ENCODE measurements at regions not wholly inside any gene's neighbourhood (a gene's known extent, or its start where the extent isn't known, plus 50 kb on each side); places are given as distances from the start of the nearest gene placed in this dataset.

DNA sequence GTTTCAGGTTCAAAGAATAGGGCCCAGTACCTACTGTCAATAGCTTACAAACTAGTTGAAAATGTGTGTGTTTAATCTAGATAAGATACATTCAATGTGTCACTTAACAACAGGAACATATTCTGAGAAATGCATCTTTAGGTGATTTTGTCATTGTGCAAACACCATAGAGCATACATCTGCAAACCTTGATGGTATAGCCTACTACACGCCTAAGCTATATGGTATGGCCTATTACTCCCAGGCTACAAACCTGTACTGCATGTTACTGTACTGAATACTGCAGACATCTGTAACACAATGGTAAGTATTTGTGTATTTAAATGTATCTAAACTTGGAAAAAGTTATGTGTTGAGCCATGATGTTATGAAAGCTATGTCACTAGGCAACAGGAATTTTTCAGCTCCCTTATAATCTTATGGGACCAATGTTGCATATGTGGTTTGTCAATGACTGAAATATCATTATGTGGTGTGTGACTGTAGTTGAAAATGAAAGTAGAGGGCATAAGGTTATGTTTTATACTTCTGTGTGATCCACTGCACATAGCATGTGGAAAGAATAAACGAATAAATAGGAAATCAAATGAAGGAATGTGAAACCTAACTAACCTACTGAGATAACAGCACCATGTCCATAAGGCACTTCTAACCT lies 129.0 kb upstream of the CAMK1G start:
- DNase-seq = no peak

DNA sequence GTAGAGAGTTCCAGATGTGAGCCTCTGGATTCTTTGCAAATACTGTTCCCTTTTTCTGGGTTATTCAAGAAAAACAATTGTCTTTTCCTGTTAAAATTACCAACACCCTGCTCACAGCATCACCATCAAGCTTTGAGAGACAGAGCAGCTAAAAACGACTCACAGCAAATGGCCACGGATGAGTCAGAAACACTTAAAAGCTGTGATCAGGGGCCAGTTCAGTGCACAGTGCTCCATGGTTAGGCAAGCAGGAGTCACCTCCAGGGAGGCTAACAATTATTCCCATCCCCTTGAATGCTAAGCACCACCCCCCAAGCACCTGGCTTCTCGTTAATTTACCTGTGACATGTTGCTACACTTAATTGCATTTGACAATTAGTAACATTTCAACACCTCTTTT lies 128.4 kb upstream of the CAMK1G start:
- DNase-seq = peak; percentile 90

DNA sequence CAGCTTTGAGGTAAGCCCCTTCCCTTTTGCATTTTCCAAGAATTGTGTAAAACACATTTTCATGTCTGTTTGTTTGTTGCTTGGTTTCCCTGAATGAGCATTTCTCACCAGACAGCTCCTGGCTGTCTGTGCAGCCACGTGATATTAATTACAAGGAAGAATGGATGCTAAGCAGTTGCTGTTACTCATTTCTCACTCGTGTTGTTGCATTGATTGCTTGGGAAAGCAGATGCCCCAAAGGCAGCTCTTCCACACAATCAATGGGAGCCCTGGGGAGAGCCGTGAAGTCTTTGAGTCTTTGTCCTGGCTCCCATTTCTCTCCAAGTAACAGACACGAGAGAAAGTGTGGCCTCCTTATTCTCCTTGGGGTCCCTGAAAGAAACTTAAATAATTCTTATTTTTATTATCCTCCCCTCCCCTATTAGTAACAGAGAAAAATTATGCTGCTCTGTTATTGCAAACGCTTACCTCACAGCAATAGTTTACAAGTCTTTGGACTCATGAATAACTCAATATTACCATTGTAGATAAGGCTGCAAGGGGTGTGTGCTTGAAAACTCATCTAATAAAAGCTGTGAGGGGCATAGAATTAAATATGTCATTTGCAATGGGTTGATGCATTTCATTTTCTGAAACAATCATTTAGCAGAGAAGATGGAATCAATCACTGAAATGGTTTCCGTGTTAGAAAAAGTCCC lies 127.7 kb upstream of the CAMK1G start:
- DNase-seq = no peak

DNA sequence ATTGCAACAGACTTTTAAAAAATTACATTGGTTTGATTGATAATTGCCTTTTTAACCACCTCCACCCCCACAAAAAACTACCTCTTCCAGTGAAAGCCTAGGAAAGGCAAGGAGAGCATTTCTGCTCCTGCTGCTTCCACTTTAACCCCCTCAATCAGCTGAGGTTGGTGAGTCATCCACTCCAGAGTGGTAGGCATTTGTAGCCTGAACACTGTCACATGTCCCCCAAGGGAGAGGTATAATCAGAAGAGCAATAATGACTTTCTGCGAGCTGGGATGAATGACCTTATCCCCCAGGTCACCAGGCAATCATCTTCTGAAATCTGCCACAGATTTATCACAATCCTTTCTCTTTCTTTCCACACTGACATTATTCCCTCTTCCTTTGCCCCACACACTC lies 126.6 kb upstream of the CAMK1G start:
- peak; percentile 86 for DNase-seq

DNA sequence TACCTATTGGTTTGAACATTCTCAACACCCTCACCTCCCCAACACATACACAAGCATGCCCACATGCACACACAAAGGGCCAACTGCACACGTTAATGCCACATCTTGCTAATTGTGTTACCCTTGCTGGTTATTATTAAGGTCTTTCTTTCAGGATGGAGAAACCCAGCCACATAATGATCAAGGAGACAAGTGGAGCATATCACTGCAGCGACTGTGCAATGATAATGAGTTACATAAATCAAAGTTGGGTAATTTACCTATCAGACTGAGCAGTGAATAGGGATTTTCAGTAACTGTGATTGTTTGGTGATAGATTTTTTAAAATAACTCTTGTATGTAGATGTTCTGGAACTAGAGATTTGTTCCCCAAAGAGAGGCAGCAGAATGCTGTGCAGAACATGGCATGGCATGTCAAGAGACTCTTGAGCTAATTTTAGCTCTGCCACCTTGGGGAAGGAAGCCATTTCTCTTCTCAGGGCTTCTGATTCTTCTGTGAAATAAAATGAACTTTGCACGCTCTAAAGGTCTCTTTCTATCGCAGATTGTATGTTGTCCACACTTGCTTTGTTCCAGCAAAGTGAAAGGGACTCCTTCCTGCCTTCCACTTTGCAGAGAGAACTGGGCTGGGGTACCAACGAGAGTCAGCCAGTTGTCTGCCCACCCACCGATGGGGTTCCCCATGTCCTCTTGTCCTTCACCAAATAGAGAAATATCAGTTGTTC lies 126.0 kb upstream of the CAMK1G start:
- DNase-seq = no peak

DNA sequence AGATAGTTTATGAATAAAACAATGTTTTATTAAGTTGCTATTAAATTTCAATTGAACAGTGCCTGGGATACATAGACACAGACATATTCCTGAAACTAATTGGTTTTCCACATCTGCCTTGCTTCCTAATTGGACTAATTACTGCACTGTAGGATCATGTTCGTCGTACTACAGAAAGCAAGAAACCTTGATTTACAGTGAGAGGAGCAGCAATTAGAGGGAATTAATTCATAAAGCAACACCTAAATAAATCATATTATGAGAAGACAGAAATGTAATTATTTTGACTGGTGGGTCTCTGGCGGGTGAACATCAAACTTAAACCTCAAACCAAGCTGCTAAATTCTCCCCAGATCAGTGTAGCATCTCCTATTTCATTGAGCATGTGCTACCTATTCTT lies 124.6 kb upstream of the CAMK1G start:
- no peak for DNase-seq

DNA sequence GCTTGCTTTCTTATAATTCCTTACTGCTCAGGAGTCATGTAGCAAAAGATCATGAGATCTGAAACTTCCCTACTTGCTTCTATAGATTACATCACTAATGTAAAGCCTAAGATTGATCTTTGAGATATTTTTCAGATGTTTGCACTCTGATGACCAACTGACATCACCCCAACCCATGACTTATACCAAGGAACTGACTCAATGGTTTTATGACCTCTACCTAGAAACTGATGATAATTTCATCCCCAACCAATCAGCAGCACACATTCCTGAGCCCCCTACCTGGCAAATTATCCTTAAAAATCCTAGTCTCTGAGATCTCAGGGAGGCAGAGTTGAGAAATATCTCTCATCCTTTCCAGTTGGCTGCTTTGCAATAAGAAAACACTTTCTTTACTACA lies 122.3 kb upstream of the CAMK1G start:
- DNase-seq = no peak

DNA sequence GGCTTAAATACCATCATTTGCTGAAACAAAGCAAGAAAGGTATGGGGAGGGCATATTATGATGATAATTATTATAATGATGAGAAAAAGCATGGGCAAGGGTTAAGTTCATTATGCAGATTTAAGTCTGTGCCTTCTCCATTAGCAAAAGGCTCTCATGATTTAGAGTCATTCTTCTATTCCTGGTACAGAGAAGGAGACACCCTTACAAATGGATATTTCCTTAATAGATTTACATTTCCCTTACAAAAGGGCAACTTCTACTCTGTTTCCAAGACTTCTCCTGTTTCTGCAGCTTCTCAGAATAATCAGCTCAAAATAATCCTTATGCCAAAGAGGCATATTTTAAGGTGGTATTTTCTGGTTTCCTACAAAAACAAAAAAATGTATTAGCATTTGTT lies 121.1 kb upstream of the CAMK1G start:
- DNase-seq = no peak

DNA sequence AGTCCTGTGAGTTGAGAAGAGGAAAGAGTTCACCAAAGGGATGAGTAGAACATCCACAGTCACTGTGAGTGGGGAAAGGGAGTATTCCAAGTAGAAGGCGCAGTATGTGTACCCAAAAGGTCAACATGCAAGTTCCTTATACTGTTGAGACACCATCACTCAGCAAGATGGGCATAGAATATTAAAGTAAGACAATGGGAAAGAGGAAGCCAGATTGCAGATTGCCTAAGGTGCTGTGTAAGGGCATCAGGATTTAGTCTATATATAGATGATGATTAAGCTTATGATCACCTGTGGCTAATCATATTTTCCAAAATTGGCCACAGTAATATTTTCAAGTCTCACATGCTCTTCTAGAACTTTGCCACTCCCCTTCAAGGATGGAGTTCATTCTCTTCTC lies 120.1 kb upstream of the CAMK1G start:
- no peak for DNase-seq

DNA sequence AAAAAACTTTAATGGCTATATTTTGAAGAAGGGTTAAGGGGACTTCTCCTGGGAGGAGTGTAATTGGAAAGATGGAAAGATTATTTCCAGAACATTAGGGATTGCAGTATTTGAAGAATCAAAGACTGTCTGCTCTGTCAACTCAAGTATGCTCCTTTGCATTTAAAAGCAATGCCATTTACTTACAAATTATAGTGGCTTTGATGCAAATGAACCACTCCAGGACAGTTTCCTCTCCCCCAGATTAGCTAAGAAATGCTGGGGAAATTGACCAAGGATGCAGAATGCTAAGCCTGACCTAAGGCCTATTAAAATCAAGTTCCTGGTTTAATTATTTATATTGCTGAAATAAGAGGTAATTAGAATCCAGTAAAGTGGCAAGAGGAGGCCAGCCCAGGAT lies 110.5 kb upstream of the CAMK1G start:
- DNase-seq = no peak

DNA sequence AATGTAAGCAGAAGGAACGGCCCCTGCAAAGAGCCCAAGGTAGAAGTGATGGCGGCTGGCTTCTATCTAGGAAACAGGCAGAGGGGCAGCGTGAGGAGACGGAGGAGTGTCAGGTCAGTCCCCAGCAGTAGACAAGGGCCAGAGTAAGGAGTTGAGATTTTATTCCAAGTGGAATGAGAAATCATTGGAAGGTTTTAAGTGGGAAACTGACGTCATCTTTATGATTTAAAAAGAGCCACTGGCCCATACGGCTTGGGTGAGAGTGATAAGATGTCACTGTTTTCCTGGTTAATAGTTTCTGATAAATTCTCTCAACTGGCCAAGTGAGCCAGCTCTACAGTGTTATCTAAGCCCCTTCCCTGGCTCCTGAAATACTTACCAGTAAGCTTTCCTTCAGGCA lies 103.2 kb upstream of the CAMK1G start:
- no peak for DNase-seq

DNA sequence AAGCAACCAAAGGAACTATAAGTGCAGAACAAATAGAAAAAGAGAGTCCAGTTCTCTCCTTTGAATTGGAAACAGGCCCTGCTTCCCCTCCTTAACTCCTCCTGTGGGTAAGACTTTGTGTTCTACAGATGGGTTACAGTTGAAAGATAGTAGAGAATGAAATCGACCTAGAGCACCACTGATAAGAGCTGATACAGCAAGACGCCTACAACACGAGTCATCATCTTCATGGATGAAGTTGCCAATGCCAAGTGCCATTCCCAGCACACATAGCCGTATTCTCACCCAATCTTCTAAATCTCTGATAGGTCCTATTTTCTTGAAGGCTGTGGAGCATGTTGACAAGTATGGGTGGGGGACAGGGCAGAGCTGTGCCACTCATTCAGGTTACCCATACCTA lies 99.8 kb upstream of the CAMK1G start:
- DNase-seq = no peak

DNA sequence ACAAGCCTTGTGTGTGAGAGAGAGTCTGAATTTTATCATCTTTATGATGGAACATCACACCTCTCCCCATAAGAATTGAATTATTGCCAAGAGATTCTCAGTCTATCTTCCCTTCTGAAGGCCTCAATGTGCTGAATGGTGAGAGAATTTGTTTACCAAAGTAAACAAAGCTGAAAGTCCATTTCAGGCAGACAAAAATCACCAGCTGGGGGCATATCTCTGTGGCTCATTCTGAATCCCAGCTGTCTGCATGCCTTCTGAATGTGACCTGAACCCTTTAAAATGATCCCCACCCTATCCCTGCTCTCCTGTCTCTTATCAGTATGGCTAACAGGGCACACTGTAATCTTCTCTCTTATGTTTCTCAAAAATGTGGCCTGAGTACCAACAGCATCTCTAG lies 99.1 kb upstream of the CAMK1G start:
- DNase-seq = no peak

DNA sequence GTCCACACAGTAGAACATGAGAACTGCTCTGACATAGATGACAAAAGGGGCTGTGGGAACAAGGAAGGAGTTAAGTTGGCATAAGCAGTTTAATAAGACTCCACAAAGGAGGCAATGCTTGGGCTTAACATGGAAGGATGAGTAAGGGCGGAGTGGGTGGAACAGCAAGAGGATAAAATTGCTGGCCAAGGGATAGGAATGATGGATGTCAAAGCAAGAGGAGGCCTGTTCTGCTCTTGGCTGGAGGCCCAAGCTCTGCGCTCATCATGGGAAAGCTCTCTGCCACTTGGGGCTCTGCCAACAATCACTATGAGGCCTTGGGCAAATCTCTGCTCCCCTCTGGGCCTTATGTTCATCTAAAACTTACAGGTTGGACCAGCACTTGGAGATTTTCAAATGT lies 98.3 kb upstream of the CAMK1G start:
- DNase-seq = no peak

DNA sequence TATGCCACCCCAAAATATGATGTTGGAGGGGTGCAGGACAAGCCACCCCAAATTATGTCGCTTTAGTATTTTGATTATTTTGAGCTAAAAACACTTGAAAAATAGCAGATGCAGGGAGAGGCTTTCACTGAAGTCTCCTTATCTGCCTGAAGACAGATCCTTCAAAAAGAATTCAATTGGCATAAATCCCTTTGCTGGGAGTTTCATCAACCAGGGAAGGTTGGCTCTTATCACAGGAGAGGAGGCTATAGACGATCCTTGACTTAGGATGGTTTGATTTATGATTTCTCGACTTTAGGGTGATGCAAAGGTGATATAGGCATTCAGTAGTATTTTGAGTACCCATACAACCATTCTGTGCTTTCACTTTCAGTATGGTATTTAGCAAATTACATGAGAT lies 97.8 kb upstream of the CAMK1G start:
- no peak for DNase-seq

DNA sequence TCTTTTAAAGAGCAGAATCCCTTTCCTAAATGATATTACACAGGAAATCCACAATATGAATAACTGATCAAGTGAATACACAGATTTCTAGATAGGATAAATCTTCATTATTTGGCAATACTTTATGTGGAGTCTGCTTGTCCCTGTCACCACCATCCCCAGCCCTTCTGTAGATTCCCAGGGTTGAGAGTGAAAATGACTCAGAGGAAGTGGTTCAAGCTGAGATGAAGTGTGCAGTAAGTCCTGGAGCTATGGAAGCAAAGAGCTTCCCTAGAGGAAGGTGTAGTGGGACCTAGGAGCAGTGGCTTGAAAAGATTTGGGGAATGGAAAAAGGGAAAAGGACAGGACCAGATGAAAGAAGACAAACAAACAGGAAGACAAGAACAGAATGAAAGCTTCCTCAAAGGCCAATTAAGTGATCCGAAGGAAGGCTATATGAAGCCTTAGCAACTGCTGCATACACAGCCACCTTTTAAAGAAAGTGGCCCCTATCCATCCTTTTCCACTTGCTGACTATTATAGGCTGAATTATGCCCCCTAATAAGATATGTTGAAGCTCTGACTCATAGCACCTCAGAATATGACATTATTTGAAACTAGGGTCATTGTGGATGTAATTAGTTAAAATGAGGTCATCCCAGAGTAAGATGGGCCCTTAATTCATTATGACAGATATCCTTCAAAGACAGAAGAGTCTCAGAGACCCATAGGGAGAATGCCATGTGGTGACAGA lies 96.5 kb upstream of the CAMK1G start:
- DNase-seq = peak; percentile 54

DNA sequence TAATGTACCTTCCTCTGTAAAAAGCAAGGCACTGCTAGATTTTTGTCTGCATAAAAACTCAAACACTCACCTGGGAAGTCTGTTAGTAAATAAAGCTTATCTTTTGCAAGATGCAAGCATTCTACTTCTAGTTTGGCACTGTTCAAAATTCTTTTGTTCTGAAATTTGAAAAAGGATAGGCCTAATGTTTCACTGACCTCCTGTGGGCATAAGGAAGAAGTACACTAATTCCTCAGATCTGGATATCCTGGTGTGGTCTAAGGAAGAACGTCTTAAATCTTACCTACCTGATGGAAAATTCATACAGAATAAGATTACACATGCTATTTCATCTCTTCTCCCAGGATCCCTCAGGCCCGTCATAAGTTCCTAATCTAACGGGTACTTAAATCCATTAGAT lies 93.5 kb upstream of the CAMK1G start:
- no peak for DNase-seq

DNA sequence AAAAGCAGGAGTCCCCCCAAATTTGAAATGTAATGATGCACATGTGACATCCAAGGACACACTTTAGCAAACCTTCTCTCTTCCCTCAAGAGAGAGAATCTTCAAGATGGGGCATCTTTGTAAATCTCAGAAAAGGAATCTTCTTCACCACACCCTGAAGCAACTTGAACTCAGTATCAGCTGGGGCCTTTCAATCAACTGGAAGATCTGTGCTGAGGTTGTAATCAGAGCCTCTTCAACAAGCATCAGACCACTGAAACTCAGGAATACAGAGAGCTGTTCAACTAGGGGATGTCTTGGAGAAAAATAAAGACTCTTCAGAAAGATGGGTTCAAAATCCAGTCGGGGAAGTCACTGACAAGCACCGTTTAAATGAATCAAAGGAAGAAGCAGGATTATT lies 92.5 kb upstream of the CAMK1G start:
- no peak for DNase-seq

DNA sequence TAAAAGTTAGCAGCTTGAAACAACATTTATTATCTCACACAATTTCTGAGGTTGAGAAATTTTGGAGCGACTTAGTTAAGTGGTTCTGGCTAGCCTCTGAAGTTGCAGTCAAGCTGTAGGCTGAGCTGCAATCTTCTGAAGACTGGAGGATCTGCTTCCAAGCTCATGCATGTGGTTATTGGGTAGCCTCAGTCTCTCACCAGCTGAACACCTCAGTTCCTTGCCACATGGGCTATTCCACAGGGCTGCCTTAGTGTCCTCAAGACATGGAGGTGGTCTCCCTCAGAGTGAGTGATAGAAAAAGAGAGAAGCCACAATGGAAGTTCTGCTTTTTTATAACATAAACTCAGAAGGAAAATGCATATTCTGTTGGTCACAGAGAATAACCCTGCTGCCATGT lies 92.0 kb upstream of the CAMK1G start:
- DNase-seq = no peak

DNA sequence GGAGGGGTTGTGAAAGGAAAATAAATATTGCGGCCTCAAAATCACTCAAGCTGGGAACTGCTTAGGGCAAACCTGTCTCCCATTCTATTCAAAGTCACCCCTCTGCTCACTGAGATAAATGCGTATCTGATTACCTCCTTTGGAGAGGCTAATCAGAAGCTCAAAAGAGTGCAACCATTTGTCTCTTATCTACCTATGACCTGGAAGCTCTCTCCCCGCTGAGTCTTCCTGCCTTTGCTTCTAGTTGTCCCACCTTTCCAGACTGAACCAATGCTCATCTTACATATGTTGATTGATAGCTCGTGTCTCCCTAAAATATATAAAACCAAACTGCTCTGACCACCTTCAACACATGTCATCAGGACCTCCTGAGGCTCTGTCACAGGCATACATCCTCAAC lies 91.6 kb upstream of the CAMK1G start:
- DNase-seq = no peak

DNA sequence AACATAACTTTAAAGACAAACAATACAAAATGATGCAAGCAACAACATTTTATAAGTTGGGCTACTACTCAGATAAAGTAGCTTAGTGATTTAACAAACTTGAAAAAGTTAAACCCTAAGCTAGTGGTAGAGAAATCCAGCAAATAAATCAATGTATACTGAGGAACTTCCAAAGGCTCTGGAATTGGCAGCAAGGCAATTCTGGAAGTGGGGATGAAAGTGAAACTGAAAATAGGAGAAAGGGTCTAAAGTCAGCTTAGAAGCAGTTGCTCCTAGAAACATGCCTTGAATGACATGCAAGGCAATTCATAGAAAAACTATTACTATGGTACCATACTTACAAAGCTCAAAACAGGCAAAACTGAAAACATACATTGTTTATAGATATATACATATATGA lies 90.0 kb upstream of the CAMK1G start:
- no peak for DNase-seq

DNA sequence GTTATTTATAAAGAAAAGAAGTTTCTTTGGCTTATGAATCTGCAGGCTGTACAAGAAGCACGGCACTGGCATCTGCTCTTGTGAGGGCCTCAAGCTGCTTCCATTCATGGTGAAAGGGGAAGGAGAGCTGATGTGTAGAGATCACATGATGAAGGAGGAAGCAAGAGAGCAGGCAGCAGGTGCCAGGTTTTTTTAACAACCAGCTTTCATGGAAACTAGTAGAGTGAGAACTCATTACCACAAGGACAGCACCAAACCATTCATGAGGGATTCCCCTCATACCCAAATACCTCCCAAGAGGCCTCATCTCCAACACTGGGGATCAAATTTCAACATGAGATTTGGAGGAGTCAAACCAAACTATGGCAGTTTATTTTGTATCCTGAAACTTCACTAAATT lies 85.8 kb upstream of the CAMK1G start:
- DNase-seq = peak; percentile 6

DNA sequence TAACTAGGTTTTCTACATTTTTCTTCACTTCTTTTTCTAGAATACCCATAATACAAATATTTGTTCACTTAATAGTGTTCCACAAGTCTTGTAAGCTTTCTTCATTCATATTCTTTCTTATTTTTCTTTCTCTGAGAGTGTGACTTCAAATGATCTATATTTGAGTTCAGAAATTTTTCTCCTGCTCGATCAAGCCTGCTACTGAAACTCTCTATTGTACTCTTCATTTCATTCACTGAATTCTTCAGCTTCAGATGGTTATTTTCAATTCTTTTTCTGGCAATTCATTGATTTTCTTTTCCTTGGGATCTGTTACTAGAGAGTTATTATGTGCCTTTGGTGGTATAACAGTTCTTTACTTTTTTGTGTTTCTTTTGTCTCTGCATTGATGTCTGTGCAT lies 82.5 kb upstream of the CAMK1G start:
- no peak for DNase-seq

DNA sequence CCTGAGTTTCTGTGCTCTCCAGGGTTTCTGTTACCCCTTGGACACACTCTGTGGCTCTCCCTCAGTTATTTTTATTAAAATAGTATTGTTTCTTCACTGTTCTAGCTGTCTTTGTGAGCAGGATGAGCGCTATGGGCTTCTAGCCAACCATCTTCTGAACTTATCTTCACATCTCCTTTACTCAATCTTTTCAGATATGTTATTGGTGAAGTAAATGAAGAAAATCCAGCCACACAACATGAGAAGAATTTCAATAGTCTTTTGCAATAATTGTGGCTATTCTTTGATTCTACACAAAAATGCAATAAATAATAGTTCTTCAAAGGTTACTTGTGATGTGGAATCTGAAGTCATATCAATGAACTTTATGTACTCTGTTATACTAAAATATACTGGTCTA lies 80.3 kb upstream of the CAMK1G start:
- DNase-seq = no peak

Measured in islet precursor cell (in vitro differentiated cells).